Amygdala (tissue), 56 donors: ENCODE measurements at regions not wholly inside any gene's neighbourhood (a gene's known extent, or its start where the extent isn't known, plus 50 kb on each side); places are given as distances from the start of the nearest gene placed in this dataset.
"Not testable (repeated sequence)": the region's sequence is repeated elsewhere in the genome, so short reads cannot be mapped to it uniquely, and the experiment has no call there.

Experiments
- DNase-seq, 56 donors: peaks; one replicate each; lab custom pipeline; 2025; lab: John Stamatoyannopoulos, UW

GRCh38 chrX:122972604-122973003 is 211.5 kb upstream of the GRIA3 start:
- DNase-seq = no peak

GRCh38 chrX:122982521-122982920 is 201.6 kb upstream of the GRIA3 start:
- DNase-seq = no peak

- not testable (repeated sequence) for DNase-seq
Measured at GRCh38 chrX:123002844-123003243, 181.2 kb upstream of the GRIA3 start.

GRCh38 chrX:123013141-123013540 is 170.9 kb upstream of the GRIA3 start:
- no peak for DNase-seq

GRCh38 chrX:123036401-123036800 is 147.7 kb upstream of the GRIA3 start:
- peak in 3 of 56 donors; percentile 0 to 17 (median 7) for DNase-seq

GRCh38 chrX:123049071-123049625 is 134.9 kb upstream of the GRIA3 start:
- no peak for DNase-seq

- DNase-seq = no peak
Measured at GRCh38 chrX:123060986-123061385, 123.1 kb upstream of the GRIA3 start.

- no peak for DNase-seq
Measured at GRCh38 chrX:123064053-123064452, 120.0 kb upstream of the GRIA3 start.

- DNase-seq = no peak
Measured at GRCh38 chrX:123072686-123073385, 111.2 kb upstream of the GRIA3 start.

GRCh38 chrX:123075947-123076561 is 108.0 kb upstream of the GRIA3 start:
- no peak for DNase-seq

GRCh38 chrX:123077631-123078030 is 106.4 kb upstream of the GRIA3 start:
- no peak for DNase-seq

GRCh38 chrX:123080065-123080464 is 104.0 kb upstream of the GRIA3 start:
- no peak for DNase-seq

- no peak for DNase-seq
Measured at GRCh38 chrX:123081776-123082175, 102.3 kb upstream of the GRIA3 start.

- DNase-seq = no peak
Measured at GRCh38 chrX:123083924-123084323, 100.2 kb upstream of the GRIA3 start.

- no peak for DNase-seq
Measured at GRCh38 chrX:123084797-123085196, 99.3 kb upstream of the GRIA3 start.

- DNase-seq = no peak
Measured at GRCh38 chrX:123085311-123085940, 98.7 kb upstream of the GRIA3 start.

GRCh38 chrX:123086768-123087167 is 97.3 kb upstream of the GRIA3 start:
- no peak for DNase-seq

- no peak for DNase-seq
Measured at GRCh38 chrX:123087326-123087725, 96.8 kb upstream of the GRIA3 start.

- no peak for DNase-seq
Measured at GRCh38 chrX:123088331-123088730, 95.7 kb upstream of the GRIA3 start.

- no peak for DNase-seq
Measured at GRCh38 chrX:123088930-123089329, 95.1 kb upstream of the GRIA3 start.

- no peak for DNase-seq
Measured at GRCh38 chrX:123093792-123094191, 90.3 kb upstream of the GRIA3 start.
